Neural cell (in vitro differentiated cells): ENCODE measurements at regions not wholly inside any gene's neighbourhood (a gene's known extent, or its start where the extent isn't known, plus 50 kb on each side); places are given as distances from the start of the nearest gene placed in this dataset.

Experiments
- H2AFZ ChIP-seq: fragments of 200-600, 300-800 bp; sonication (generic), shearing (Covaris generic); 2 replicates; pipeline ENCODE4 v1.6.0; 2014; ENCODE audit warnings: low read depth, mild to moderate bottlenecking, antibody characterized with exemption, low read length, moderate library complexity
- H3F3A ChIP-seq: fragments of 200-600 bp; shearing (Covaris generic); 2 replicates; pipeline ENCODE4 v1.6.1; 2016; ENCODE audit warnings: mild to moderate bottlenecking, moderate library complexity, mixed read lengths, antibody characterized with exemption, low read length; ENCODE audit not compliant: insufficient read depth, poor library complexity, severe bottlenecking
- H3K27ac ChIP-seq: fragments of 200-600, 300-800 bp; sonication (generic), shearing (Covaris generic); 2 replicates; pipeline ENCODE4 v1.5.1; 2014; ENCODE audit warnings: mild to moderate bottlenecking, low read length, moderate library complexity
- H3K27me3 ChIP-seq: fragments of 300-800, 200-600 bp; sonication (generic), shearing (Covaris generic); 2 replicates; pipeline ENCODE4 v1.6.0; 2014; ENCODE audit warnings: mild to moderate bottlenecking, low read depth, low read length, moderate library complexity; ENCODE audit not compliant: insufficient read depth
- H3K36me3 ChIP-seq: fragments of 300-800, 200-600 bp; sonication (generic), shearing (Covaris generic); 2 replicates; pipeline ENCODE4 v1.5.1; 2014; ENCODE audit warnings: mild to moderate bottlenecking, antibody characterized with exemption, low read length, moderate library complexity; ENCODE audit not compliant: insufficient read depth
- H3K4me2 ChIP-seq: fragments of 300-800, 200-600 bp; sonication (generic), shearing (Covaris generic); 2 replicates; pipeline ENCODE4 v1.6.0; 2014; ENCODE audit warnings: mild to moderate bottlenecking, low read length
- H3K4me3 ChIP-seq: fragments of 300-800, 200-600 bp; sonication (generic), shearing (Covaris generic); 2 replicates; pipeline ENCODE4 v1.5.1; 2014; ENCODE audit warnings: mild to moderate bottlenecking, low read length, moderate library complexity
- H3K79me2 ChIP-seq: fragments of 200-600 bp; shearing (Covaris generic); replicated peaks from 2 replicates; pipeline ENCODE4 v1.6.0; 2014; ENCODE audit warnings: mild to moderate bottlenecking, low read length, moderate library complexity; ENCODE audit not compliant: insufficient read depth
- H3K9ac ChIP-seq: fragments of 300-800, 200-600 bp; sonication (generic), shearing (Covaris generic); 2 replicates; pipeline ENCODE4 v1.6.1; 2016; ENCODE audit warnings: mild to moderate bottlenecking, low read length, mixed read lengths
- H3K9me2 ChIP-seq: fragments of 200-600 bp; shearing (Covaris generic); 2 replicates; pipeline ENCODE4 v1.6.1; 2016; ENCODE audit warnings: mild to moderate bottlenecking, low read length, mixed read lengths; ENCODE audit not compliant: insufficient read depth
- H3K9me3 ChIP-seq: fragments of 200-600, 300-800 bp; sonication (generic), shearing (Covaris generic); 2 replicates; pipeline ENCODE4 v1.6.1; 2016; ENCODE audit warnings: mild to moderate bottlenecking, mixed run types, low read length, moderate library complexity, mixed read lengths
- H4K20me1 ChIP-seq: fragments of 200-600 bp; shearing (Covaris generic); 2 replicates; pipeline ENCODE4 v1.6.1; 2016; ENCODE audit warnings: mild to moderate bottlenecking, mixed run types; ENCODE audit not compliant: insufficient read depth
- CTCF ChIP-seq: fragments of 450-650 bp; IDR thresholded peaks from 2 replicates; pipeline ENCODE4 v1.5.1; 2014; ENCODE audit warnings: antibody characterized with exemption, mild to moderate bottlenecking, moderate library complexity; ENCODE audit not compliant: poor library complexity, severe bottlenecking
- EP300 ChIP-seq: fragments of 450-650 bp; conservative IDR thresholded peaks from 2 replicates; pipeline ENCODE4 v1.6.1; 2014; ENCODE audit warnings: antibody characterized with exemption, mild to moderate bottlenecking, moderate library complexity; ENCODE audit not compliant: poor library complexity, severe bottlenecking
- EZH2 ChIP-seq: fragments of 200-600, 300-800 bp; shearing (Covaris generic), sonication (generic); IDR thresholded peaks from 2 replicates; pipeline ENCODE4 v1.6.1; 2014; ENCODE audit warnings: antibody characterized with exemption, low read length, borderline replicate concordance, mild to moderate bottlenecking; ENCODE audit not compliant: insufficient read depth, poor library complexity, severe bottlenecking
- POLR2AphosphoS5 ChIP-seq: IDR thresholded peaks from 2 replicates; pipeline ENCODE4 v1.6.1; 2012
- REST ChIP-seq: IDR thresholded peaks from 2 replicates; pipeline ENCODE4 v1.6.1; 2012; ENCODE audit warnings: borderline replicate concordance
- SMC3 ChIP-seq: fragments of 450-650 bp; conservative IDR thresholded peaks from 2 replicates; pipeline ENCODE4 v1.6.1; 2014; ENCODE audit warnings: antibody characterized with exemption, mild to moderate bottlenecking, moderate library complexity; ENCODE audit not compliant: poor library complexity
- TAF1 ChIP-seq: IDR thresholded peaks from 2 replicates; pipeline ENCODE4 v1.6.1; 2012; ENCODE audit warnings: low read depth

GRCh38 chr15:93819826-93820225 lies 411.5 kb upstream of the MCTP2 start:
- no peak for TF ChIP-seq TAF1
- TF ChIP-seq EP300 = no peak
- peak; percentile 36 for TF ChIP-seq REST
- peak; percentile 54 for TF ChIP-seq POLR2AphosphoS5
- Histone ChIP-seq H3K79me2 (no peaks in the 10 kb centered on the region), H3K4me3 (no peak overlapping the region), H3K9me3 (no peaks in the 10 kb centered on the region), H3K4me2 (no peak overlapping the region), H3K27me3 (no peaks in the 10 kb centered on the region), H3K36me3 (no peaks in the 10 kb centered on the region), H3F3A (no peaks in the 10 kb centered on the region), H3K9me2 (no peaks in the 10 kb centered on the region), H4K20me1 (no peaks in the 10 kb centered on the region), H3K27ac (no peak overlapping the region), H3K9ac (no peak overlapping the region), H2AFZ (no peak overlapping the region)

- H3F3A ChIP-seq = no peaks in the 10 kb centered on the region
- H3K9me2 ChIP-seq = no peaks in the 10 kb centered on the region
- H3K27me3 ChIP-seq = no peaks in the 10 kb centered on the region
- H3K4me3 ChIP-seq = no peak overlapping the region
- no peak overlapping the region for H3K9ac ChIP-seq
- TF ChIP-seq REST (no peak), POLR2AphosphoS5 (no peak), CTCF (no peak), TAF1 (no peak), EZH2 (no peak), SMC3 (no peak)
- H3K36me3 ChIP-seq = no peaks in the 10 kb centered on the region
- no peaks in the 10 kb centered on the region for H3K79me2 ChIP-seq
- H3K4me2 ChIP-seq = no peak overlapping the region
- no peak overlapping the region for H2AFZ ChIP-seq
- no peaks in the 10 kb centered on the region for H4K20me1 ChIP-seq
- H3K9me3 ChIP-seq = no peaks in the 10 kb centered on the region
- no peak overlapping the region for H3K27ac ChIP-seq
Measured at GRCh38 chr15:93816815-93817214, 414.5 kb upstream of the MCTP2 start.
